HL-60 (cell line): ENCODE measurements at regions not wholly inside any gene's neighbourhood (a gene's known extent, or its start where the extent isn't known, plus 50 kb on each side); places are given as distances from the start of the nearest gene placed in this dataset.
"Not testable (repeated sequence)": the region's sequence is repeated elsewhere in the genome, so short reads cannot be mapped to it uniquely, and the experiment has no call there.

Source experiments
- GABPA ChIP-seq: IDR thresholded peaks from 2 replicates; pipeline ENCODE4 v1.6.1; 2012; ENCODE audit warnings: low read depth
- POLR2AphosphoS5 ChIP-seq: IDR thresholded peaks from 2 replicates; pipeline ENCODE4 v1.6.1; 2012; ENCODE audit warnings: low read depth
- SPI1 ChIP-seq: IDR thresholded peaks from 2 replicates; pipeline ENCODE4 v1.6.1; 2012; ENCODE audit warnings: low read depth, mild to moderate bottlenecking, borderline replicate concordance
- TF ChIP-seq, protein P1 (sequence below): IDR thresholded peaks from one replicate; pipeline ENCODE4 v1.5.1; 2011; ENCODE audit warnings: low read length, control low read depth, inconsistent platforms; ENCODE audit not compliant: insufficient read depth
- TF ChIP-seq, protein P2 (sequence below): IDR thresholded peaks from 2 replicates; pipeline ENCODE4 v1.6.1; 2012; ENCODE audit warnings: low read depth; ENCODE audit not compliant: insufficient replicate concordance

DNA sequence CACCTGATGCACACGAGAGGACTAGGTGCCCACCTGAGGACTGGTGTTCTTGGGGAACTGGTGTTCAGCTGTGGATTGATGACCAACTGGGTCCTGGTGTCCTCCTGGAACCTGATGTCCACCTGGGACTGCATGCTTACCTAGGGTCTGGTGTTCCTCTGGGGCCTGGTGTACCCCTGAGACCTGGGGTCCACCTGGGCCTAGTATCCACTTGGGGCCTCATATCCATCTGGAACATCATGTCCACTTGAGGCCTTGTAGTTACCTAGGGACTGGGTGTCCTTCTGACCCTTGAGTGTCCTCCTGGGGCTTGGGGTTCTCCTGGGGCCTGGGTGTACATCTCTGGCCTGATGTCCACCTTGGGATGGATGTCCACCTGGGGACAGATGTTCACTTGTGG lies 197.2 kb downstream of the POTEM start:
- TF ChIP-seq, protein P1, sequence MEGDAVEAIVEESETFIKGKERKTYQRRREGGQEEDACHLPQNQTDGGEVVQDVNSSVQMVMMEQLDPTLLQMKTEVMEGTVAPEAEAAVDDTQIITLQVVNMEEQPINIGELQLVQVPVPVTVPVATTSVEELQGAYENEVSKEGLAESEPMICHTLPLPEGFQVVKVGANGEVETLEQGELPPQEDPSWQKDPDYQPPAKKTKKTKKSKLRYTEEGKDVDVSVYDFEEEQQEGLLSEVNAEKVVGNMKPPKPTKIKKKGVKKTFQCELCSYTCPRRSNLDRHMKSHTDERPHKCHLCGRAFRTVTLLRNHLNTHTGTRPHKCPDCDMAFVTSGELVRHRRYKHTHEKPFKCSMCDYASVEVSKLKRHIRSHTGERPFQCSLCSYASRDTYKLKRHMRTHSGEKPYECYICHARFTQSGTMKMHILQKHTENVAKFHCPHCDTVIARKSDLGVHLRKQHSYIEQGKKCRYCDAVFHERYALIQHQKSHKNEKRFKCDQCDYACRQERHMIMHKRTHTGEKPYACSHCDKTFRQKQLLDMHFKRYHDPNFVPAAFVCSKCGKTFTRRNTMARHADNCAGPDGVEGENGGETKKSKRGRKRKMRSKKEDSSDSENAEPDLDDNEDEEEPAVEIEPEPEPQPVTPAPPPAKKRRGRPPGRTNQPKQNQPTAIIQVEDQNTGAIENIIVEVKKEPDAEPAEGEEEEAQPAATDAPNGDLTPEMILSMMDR = not testable (repeated sequence)
- TF ChIP-seq POLR2AphosphoS5, GABPA, SPI1: not testable (repeated sequence)
- TF ChIP-seq, protein P2, sequence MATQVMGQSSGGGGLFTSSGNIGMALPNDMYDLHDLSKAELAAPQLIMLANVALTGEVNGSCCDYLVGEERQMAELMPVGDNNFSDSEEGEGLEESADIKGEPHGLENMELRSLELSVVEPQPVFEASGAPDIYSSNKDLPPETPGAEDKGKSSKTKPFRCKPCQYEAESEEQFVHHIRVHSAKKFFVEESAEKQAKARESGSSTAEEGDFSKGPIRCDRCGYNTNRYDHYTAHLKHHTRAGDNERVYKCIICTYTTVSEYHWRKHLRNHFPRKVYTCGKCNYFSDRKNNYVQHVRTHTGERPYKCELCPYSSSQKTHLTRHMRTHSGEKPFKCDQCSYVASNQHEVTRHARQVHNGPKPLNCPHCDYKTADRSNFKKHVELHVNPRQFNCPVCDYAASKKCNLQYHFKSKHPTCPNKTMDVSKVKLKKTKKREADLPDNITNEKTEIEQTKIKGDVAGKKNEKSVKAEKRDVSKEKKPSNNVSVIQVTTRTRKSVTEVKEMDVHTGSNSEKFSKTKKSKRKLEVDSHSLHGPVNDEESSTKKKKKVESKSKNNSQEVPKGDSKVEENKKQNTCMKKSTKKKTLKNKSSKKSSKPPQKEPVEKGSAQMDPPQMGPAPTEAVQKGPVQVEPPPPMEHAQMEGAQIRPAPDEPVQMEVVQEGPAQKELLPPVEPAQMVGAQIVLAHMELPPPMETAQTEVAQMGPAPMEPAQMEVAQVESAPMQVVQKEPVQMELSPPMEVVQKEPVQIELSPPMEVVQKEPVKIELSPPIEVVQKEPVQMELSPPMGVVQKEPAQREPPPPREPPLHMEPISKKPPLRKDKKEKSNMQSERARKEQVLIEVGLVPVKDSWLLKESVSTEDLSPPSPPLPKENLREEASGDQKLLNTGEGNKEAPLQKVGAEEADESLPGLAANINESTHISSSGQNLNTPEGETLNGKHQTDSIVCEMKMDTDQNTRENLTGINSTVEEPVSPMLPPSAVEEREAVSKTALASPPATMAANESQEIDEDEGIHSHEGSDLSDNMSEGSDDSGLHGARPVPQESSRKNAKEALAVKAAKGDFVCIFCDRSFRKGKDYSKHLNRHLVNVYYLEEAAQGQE = not testable (repeated sequence)
